ENCODE measurements at regions not wholly inside any gene's neighbourhood (a gene's known extent, or its start where the extent isn't known, plus 50 kb on each side); places are given as distances from the start of the nearest gene placed in this dataset.

DNA sequence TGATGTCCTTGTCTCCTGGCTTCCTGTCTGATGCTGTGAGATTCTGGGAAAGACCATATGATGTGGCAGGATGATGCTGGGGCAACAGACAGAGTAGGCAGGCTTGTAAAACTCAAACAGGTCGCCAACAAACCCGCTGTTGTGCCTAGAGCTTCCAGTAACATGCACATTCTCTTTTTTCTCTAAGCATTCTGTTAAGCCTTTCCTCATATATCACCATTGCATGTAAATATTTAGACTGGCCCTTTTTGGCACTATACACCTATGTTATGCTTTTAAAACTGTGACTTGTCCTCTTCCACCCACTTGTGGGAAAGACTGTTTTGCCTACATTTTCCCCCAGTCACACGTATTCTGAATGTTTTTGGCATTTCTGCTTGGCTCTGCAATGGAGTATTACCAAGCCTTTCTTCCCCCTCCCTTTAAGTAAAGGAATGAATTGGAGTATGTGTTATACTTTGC lies 250.4 kb upstream of the TANK start:
- in situ Hi-C loops (cut with MboI; ENCODE audit: low sequenced_read_pairs), result no loop called here

DNA sequence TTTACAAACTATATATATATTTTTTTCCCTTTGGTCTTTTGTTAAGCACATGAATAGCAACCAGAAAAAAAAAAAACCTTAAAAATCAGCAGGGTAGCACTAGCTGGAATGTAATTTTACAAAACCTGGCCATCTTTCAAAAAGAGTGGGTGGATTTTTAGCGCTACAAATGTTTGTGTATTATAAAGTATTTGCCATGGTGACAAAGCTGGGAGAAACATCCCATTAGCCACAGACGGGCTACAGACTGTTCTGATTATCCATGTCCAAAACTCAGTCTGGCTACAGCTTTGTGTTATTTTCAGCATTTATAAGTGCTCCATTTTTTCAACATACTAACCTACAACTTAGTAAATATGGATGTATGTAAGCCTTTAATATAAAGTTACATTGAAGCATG lies 249.5 kb upstream of the TANK start:
- in situ Hi-C loops (cut with MboI; ENCODE audit: low sequenced_read_pairs), result no loop called here

DNA sequence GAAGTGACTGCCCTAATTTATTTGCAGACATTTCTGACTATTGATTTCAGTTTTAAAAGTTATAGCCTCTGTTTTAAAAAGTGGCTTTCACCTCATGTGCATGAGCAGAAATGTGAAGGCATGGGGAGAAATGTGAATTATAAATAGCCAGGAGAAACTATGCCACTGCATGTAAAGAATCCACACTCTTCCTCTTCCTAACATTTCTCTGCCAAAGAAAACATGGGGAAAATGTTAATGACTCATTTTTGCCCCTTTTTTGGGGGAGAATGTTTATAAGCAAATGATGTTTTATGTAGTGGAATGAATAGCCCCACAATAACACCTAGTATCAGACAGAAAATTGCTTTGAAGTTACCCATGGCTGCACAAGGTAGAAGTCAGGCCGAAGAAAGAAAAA lies 249.0 kb upstream of the TANK start:
- in situ Hi-C loops (cut with MboI; ENCODE audit: low sequenced_read_pairs), result no loop called here

- in situ Hi-C loops (cut with MboI; ENCODE audit: low sequenced_read_pairs), result no loop called here
These were observed 248.0 kb upstream of the TANK start for GRCh38 chr2:160912276-160912675.

DNA sequence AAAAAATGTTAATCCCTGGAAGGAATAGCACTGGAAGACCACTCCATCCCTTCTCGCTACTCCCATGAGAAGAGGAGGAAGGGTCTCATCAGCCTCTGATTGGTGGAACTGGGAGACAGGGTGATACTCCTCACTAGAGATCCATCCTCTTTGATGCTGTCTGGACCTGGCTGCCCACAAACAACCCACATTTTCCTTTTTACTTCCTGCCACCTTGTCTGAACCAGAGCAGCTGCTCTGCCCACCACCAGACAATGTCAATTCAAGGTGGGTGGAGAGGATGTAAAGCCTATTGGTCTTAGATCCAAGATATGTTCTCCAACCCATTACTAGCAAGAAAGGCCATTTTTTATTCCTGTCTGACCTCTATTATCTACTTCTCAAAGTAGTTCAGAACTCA lies 246.9 kb upstream of the TANK start:
- in situ Hi-C loops (cut with MboI; ENCODE audit: low sequenced_read_pairs), result no loop called here

DNA sequence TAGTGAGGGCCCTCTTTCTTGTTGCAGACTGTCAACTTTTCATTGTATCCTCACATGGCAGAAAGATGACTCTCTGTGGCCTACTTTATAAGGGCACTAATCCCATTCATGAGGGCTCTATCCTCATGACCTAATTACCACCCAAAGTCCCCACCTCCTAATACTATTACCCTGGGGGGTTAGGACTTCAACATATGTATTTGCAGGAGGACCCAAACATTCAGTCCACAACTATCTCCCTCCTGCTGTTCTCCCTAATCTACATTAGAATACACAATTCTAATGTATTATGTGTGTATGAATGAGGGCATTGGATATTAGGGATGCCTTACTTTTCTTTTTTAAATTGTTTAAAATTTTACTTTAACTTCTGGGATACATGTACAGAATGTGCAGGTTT lies 246.0 kb upstream of the TANK start:
- in situ Hi-C loops (cut with MboI; ENCODE audit: low sequenced_read_pairs), result no loop called here

- in situ Hi-C loops (cut with MboI; ENCODE audit: low sequenced_read_pairs), result no loop called here
These were observed 243.9 kb upstream of the TANK start for GRCh38 chr2:160916300-160916699.

DNA sequence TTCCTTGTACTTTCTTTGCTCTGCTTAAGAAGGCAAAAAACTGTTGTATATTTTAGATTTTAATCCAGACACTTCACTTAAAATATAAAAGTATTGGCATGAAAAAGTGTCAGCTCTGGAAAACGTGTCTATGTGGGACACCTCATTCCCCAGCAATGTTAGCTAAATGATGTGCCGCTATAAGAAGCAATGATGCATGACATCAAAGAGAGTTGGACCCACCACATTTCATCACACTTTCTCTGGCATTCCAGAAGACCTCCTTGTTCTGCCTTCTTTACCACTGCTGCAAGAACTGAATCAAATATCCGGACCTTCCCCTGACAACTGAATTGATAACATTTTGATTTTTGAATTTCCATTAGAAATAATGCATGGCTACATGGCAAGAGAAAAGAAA lies 242.4 kb upstream of the TANK start:
- in situ Hi-C loops (cut with MboI; ENCODE audit: low sequenced_read_pairs), result no loop called here

GRCh38 chr2:160918258-160918657 lies 242.0 kb upstream of the TANK start:
- in situ Hi-C loops (cut with MboI; ENCODE audit: low sequenced_read_pairs), result no loop called here

GRCh38 chr2:160918906-160919503 lies 241.2 kb upstream of the TANK start:
- in situ Hi-C loops (cut with MboI; ENCODE audit: low sequenced_read_pairs), result no loop called here

DNA sequence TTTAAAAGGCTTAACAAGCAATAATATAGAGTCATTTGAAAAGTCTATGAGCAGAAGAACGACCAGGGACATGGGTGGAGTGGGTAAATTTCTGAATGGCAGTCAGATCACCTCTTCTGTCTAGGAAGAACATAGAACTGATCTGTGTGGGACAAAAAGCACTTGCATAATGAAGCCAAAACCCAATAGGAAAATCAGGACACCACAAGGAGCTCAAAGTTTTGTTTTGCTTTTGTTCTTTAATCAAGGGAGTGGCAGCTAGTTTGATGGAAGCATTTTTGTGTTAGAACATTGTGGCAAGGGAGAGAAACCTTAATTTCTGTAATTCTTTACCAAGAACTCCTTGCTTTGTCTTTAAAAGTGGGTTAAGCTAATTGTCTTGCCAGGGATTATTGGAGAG lies 240.2 kb upstream of the TANK start:
- in situ Hi-C loops (cut with MboI; ENCODE audit: low sequenced_read_pairs), result no loop called here

- in situ Hi-C loops (cut with MboI; ENCODE audit: low sequenced_read_pairs), result no loop called here
These were observed 239.4 kb upstream of the TANK start for GRCh38 chr2:160920791-160921303.

DNA sequence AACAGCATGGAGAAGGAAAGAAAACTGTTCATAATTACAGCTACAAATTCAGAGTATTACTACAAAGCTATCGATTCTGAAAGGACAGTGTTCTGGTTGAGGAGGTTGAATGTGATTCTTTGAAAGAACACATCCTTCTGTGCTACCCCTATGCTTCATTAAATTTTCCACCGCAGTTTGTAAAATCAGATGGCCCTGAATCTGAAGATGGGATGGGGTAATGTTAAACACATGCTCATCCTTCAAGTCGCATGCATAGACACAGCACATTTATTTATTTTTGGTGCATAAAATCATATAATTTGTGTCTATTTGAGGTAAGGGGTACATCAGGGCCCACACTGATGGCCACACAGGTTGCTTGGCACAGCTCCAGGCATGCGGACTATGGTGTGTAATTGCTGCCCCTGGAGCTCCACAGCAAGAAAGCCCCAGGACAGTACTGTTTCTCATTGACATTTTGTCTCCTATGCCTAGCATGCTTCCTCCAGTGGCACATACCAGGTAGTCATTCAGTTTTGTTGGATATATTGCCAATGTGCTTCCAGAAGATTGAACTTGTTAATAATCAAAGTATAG lies 238.8 kb upstream of the TANK start:
- in situ Hi-C loops (cut with MboI; ENCODE audit: low sequenced_read_pairs), result no loop called here

- in situ Hi-C loops (cut with MboI; ENCODE audit: low sequenced_read_pairs), result no loop called here
These were observed 235.3 kb upstream of the TANK start for GRCh38 chr2:160924936-160925353.

DNA sequence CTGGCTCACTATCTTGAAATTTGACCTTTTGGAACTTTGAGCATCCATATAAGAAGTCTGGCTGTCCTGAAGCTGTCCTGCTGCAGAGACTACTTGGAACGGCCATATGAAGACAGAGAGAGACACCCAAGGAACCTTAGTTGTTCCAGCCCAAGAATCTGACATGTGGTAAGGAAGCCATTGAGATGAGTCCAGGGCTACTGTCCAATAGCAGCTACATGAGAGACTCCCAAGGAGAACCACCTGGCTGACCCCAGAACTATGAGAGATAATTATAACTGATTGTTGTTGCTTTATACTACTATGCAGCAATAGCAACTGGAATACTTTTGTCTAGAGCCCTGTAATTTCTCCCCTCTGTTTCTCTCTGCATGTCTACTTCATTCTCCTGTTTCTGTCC lies 234.3 kb upstream of the TANK start:
- in situ Hi-C loops (cut with MboI; ENCODE audit: low sequenced_read_pairs), result no loop called here

DNA sequence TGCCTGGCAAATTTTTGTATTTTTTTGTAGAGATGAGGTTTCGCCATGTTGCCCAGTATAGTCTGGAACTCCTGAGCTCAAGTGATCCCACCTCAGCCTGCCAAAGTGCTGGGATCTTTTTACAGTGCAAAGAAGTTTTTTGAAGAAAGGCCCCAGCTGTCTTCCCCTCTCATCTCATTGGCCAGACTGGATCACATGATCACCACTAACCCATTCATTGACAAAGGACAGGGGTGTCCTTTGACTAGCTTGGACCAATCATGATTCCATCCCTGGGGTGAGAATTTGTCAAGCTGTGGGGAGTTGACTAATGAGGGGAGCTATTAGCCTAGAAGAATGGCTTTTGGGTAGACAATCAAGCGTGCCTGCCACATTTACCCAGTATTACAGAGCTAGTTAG lies 232.9 kb upstream of the TANK start:
- in situ Hi-C loops (cut with MboI; ENCODE audit: low sequenced_read_pairs), result no loop called here

DNA sequence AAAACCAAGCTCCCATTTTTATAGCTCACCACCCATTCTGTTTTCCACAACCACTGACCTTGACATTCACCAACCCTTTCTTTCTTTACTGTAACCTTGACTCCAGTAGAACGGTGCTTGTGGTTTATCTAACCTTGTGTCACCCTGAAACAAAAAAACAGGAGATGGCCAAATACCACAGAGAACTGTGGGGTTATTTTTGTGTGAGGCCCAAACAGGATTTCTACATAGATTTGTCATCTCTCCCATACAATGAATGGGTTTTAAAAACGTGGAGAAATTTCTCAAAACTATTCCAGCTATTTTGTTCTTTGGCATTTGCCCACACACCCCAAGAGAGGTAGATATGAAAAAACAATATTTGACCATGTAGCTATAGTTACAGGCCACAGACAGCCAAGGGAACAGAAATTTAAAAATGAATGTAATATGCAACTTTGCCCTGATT lies 231.3 kb upstream of the TANK start:
- in situ Hi-C loops (cut with MboI; ENCODE audit: low sequenced_read_pairs), result no loop called here

DNA sequence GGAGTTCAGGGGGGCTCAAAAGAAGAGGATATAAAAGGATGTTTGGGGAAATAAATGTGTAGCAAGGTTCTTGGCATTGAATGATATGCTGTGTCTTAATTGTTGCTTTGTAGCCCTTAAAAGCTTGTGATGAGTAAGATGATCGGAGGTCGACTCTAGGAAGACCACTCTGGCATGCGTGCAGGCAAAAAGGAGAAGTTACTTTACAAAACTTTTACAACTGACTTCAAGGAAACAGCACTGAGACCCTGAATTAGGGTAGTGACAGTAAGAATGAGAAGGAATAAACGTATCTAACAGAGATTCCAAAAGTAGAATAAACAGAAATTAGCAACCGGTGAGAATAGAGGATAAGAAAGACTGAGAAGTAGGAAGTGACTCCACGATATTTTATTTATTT lies 228.7 kb upstream of the TANK start:
- in situ Hi-C loops (cut with MboI; ENCODE audit: low sequenced_read_pairs), result no loop called here

DNA sequence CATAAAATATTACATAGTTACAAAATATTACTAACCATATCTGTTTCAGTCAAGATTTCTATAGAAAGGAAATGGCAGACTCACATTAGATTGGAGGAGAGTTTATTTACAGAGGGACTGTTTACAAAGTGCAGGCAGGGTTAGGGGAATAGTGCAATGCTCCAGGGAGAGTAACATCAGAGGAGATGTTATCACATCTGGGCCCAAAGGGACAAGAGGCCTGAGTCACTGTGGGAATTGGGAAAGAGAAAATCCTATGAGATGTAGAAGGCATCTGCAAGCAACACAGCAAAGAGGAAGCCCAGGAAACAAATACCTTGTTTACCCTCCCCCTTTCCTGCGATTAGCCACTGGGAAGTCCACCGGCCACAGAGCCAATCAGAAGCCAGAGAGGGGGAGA lies 227.3 kb upstream of the TANK start:
- in situ Hi-C loops (cut with MboI; ENCODE audit: low sequenced_read_pairs), result no loop called here

DNA sequence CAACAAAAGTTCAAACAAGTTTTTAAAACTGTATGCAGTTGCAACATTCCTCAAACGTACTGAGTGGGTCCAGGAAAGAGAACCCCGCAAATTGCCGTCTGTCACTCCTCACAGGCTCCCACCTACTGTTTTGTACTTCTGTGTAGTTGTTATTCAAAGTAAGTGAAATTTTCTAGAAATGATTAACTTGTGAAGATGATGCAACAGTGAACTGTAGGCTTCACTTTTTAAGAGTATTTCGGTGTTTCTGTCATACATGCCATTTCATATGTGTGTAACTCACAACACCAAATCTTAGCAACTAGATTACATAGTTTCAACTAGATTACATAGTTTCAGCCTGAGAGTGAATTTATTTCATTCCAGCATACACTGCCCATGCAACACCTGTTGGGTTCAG lies 226.0 kb upstream of the TANK start:
- in situ Hi-C loops (cut with MboI; ENCODE audit: low sequenced_read_pairs), result no loop called here

GRCh38 chr2:160934991-160935390 lies 225.2 kb upstream of the TANK start:
- in situ Hi-C loops (cut with MboI; ENCODE audit: low sequenced_read_pairs), result no loop called here

GRCh38 chr2:160936044-160936806 lies 224.0 kb upstream of the TANK start:
- in situ Hi-C loops (cut with MboI; ENCODE audit: low sequenced_read_pairs), result no loop called here

Data from HL-60/S4 treated with phorbol 12-myristate 13-acetate at 8.2 ng/mL for 4 days and 3 days (cell line).